Skeletal muscle cell (primary cell): ENCODE measurements at regions not wholly inside any gene's neighbourhood (a gene's known extent, or its start where the extent isn't known, plus 50 kb on each side); places are given as distances from the start of the nearest gene placed in this dataset.

Source experiments
- DNase-seq: peaks from one replicate; pipeline ENCODE4 v3.0.0-alpha.2; 2010; ENCODE audit warnings: low read depth
- H3K4me3 ChIP-seq: 2 replicates; pipeline ENCODE4 v1.5.1; 2011; ENCODE audit warnings: low read depth, mild to moderate bottlenecking, control low read depth, low read length, moderate library complexity

DNA sequence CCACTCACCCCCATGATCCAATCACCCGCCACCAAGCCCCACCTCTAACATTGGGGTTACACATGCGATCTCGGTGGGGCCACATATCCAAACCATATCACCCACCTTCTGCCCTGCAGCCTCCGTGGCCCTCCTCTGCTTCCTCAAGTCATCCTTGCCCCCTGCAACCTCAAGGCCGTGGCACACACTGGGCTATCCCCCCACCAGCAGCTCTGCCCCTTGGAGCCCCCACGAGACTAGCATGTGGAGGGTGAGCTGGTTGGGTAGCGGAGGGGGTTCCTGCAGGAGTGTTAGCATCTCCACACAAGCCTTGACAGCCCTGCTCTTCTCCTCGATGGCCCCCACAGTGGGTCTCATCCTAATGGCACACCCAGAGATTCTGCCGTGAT lies 100.8 kb downstream of the TOMM20 start:
- no peak overlapping the region for H3K4me3 ChIP-seq
- no peak for DNase-seq

DNA sequence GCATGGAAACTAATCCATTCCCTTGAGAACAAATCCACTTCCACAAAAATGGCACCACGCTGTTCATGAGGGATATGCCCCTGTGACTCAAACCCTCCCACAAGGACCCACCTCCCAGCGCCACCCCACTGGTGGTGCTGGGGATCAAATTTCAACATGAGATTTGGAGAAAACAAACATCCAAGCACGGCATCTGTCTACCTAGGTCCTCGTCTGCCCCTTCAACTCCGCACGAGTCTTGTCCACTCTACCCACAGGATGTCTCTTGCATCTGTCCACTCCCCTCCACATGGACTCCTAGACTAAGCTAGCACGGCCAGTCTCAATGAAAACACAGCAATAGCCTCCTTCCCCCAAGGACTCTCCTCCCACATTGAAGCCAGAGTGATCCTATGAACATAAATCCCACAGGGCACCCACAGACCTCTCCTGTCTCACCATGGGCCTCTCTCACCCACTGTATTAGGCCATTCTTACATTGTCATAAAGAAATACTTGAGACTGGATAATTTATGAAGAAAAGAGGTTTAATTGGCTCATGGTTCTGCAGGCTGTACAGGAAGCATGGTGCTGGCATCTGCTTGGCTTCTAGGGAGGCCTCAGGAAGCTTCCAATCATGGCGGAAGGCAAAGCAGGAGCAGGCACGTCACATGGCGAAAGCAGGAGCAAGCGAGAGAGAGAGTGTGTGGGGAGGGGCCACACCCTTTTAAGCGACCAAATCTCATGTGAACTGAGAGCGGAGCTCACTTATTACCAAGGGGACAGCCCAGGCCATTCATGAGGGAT lies 101.4 kb downstream of the TOMM20 start:
- DNase-seq = no peak

DNA sequence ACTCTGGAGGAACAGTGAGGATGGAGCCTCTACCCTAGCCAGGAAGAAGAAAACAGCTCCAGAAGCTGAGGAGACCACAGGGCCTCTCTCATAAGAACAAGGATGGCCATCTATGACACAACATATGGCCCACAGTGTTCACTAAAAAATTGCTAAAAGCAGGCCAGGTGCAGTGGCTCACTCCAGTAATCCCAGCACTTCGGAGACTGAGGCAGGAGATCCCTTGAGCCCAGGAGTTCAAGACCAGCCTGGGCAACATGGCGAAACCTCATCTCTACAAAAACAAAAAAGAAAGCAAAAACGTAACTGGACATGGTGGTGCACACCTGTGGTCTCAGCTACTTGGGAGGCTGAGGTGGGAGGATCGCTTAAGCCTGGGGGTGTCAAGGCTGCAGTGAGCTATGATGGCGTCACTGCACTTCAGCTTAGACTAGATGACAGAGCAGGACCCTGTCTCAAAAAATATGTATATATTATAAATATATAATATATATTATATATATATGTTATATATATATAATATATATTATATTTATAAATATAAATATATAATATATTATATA lies 103.1 kb downstream of the TOMM20 start:
- H3K4me3 ChIP-seq = no peak overlapping the region
- DNase-seq = no peak

More for the DNA sequence above, 101.4 kb downstream of the TOMM20 start:
- no peak overlapping the region for H3K4me3 ChIP-seq

DNA sequence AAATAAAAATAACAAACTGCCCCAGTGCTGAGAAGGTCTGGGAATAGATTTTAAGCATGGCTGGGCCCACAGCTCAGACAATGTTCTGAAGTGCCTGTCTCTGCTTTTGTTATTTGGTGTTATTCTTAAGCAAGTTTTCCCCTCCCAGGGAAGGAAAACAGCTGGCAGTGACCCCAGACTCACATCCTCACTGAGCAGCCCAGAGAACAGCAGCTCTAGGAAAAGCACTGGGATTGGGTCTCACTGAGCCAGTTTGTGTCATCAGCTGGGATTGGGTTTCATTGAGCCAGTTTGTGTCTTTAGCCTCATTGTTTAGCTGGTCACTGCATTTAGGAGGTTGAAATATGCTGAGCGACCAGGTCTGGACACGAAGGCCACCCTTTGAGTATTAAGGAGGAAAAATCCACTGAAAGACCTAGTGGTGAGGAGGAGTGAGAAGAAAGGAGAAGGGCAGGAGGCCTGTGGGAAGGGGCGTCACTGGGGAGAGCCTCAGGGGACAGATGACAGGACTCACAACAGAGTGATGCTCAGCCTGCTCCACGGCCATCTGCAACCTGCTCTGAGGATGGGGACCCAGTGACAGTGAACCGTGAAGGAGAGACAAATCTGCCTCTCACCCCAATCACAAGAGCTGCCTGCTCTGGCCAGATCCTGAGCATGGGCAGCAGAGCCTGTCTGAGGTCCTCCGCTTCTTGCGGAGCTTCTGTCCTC lies 103.8 kb downstream of the TOMM20 start:
- no peak for DNase-seq
- H3K4me3 ChIP-seq = no peak overlapping the region

DNA sequence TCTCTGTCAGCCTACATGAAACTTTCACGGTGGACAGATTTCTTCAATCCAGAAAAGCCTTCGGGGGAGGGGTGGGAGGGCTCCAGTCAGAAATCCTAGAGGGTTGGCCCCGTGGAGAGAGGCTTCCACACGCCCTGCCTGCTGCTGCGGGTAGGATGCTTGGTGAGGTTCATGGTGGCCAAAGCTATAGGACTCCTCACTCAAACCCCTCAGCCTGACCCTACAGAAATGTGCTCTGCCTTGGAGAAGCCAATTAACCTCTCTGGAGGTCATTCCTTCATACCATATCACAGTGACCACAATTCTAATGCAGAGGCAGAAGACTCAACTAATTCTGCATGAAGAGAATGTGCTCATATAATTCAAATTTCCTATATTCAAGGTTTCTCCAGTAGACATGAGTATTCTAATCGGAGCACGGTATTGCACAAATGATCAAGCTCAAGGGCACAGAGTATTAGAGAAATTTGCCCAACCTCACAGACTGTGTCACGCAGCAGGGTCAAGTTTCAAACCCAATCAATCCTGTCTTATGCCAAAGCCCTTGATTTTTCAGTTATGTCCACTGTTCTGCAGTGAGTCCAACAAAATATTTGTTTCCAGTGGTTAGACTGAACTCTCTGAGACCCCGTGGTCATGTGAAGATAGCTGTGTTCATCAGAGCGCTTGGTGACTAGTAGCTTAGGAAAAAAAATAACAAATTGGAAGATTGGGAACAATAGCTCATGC lies 104.8 kb downstream of the TOMM20 start:
- DNase-seq = no peak

DNA sequence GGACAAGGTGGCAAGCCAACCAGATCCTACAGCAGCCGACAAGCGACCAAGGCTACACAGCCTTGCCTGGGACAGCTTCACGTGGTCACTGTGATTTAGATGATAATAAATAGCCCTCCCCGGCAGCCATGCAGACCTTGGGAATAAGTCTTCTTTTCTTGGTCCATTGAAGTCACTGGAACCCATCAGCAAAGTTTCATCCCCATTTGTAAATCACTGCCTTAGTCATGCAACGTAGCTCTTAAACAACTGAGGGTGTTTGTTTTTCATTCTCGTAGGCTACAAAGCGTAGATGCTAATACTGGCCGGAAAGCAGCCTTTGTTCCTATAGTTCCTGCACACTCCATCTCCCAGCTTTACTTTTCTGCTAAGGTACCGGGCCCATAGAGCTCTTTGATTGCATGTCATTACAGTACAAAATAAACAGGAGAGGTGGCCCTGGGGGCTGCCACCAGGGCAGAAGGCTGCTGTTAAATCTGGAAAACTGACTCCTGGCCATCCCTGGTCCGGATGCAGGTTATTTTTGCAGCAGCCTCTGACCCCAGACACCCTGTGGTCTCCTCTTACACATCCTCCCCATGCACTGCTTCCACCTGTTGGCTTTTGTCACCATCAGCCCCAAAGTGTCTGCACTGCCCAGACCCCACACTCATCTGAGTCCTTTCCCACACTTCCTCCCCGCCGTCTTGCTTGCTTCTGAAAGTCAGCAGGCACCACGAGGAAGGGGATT lies 105.5 kb downstream of the TOMM20 start:
- DNase-seq = no peak
- no peak overlapping the region for H3K4me3 ChIP-seq

More for the DNA sequence above, 104.8 kb downstream of the TOMM20 start:
- no peak overlapping the region for H3K4me3 ChIP-seq

DNA sequence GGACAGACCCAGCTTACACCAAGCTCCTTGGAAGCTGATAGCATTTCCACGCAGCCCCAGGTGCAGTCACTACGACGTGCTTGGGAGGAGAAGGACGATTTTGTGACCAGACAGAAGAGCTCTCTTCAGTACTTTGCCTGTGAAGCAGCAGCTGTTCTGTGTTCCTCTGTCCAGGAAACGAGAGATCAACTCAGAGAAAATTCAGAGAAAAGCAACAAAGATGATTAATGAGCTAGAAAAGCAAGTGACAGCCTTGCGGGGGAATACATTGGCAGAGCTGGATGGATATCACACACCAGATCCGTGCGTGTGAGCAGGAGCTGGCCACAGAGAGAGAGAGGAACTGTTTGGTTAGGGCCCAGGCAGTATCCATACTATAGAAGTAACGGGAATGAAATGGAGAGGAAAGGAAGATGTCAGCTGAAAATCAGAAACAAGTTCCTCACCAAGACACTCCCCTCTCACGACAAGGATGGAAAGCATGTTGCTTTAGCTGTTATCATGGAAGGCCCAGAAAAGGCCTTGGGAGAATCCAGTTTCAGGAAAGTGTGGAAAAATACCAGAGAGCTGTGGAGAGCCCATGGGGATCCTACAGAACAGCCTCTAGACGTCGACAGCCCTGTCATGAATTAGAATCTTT lies 106.2 kb downstream of the TOMM20 start:
- H3K4me3 ChIP-seq = no peak overlapping the region
- DNase-seq = no peak

DNA sequence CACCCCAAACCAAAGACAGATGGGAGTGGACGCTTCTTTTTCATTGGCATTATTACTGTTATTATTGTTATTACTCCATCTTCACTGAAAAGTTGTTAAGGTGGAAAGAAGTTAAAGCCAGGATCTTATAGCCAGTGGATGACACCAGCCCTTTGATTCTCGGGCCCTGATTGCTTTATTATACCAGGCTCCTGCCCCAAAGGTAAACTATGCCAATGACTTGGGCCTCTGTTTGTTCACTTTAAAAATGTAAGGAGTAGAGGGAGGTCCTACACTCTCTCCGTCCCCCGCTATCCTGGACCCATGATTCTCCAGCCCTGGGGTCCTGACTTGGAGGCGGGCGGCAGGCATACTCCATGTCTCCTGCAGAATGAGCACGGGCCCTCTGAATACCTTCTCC lies 106.8 kb downstream of the TOMM20 start:
- no peak for DNase-seq
- no peak overlapping the region for H3K4me3 ChIP-seq

DNA sequence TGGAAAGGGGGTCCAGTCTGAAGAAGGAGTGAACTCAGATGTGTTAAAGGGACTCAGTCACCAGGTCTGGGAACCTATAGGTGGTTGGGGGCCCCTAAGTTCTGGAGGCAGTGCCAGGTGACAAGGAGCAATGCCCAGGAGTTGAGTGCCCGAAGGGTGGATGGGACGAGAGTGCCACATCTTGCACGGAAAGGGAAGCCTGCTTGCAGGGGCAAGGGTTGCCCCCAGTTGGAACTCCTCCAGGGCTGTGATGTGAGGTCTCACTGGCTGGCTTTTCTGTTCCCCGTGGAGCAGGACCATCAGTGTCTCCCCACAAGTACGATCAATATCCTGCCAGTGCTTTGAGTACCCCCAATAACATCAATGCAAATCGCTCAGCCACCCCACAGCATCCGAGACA lies 107.3 kb downstream of the TOMM20 start:
- no peak overlapping the region for H3K4me3 ChIP-seq
- no peak for DNase-seq

DNA sequence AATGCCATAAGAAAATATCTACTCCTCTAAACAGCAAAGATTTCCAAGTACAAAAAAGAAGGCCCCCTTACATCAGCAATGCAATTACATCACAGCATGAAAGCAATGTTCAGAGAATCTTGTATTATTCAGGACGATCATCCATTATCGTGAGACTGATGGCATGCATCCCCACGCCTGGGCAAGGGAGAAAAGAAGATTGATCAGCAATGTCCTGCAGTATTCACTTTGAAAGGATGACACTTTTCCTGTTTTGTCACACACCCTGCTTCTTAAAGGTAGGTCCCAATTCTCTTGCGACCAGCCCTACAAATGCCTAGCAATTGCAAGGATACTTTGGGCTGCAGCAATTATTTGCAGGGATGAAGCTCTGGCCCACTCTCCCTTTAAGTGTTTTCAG lies 108.7 kb downstream of the TOMM20 start:
- no peak overlapping the region for H3K4me3 ChIP-seq
- no peak for DNase-seq

DNA sequence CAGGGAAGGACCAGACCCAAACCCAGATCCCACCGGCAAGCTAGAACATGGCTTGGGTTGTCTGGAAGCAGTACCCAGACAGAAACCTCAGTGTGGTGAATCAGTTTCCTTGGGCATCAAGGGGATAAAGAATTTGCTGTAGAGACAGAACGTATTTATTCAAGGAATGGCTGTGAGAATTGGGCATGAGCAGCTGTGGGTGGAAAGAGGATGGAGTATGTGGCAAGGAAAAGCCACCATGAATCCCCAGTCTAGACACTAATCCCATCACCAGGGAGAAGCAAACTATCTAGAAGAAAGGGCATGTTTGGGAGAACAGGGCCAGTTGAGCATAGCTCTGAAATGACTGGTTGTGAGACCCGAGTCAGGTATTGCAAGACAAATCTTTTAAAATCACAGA lies 109.2 kb downstream of the TOMM20 start:
- H3K4me3 ChIP-seq = no peak overlapping the region
- no peak for DNase-seq

DNA sequence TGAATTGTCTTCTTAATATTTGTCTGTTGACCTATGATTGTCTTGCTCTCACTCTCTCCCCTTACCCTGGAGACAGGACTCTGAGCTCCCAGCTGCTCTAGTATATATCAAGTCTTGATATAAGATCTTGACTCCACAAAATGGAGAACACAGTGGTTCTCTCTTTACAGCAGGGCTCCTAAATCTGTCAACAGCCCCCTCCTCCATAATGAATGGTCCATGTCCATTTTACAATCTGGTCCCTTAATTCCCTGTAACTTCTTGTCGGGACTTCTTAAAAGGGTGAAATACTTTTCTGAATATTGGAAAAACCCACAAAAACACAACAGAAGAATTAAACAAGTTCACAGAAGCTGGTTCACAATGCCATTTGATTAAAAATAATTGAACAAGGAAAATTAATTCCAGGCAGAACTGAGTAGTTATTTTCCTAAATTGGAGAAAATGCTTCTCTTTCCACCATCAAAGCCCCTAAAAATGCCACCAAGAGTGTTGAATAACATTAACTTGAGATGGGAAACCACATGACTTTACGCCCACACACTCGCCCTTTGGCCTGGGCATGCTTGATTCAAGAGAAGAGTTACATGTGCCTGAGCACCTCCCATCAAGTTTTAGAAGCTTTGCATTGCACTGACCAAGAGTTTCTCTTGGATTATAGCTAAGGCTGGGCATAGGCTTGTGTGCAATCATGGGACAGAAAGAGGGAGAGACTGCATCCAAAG lies 109.8 kb downstream of the TOMM20 start:
- DNase-seq = no peak
- H3K4me3 ChIP-seq = no peak overlapping the region

DNA sequence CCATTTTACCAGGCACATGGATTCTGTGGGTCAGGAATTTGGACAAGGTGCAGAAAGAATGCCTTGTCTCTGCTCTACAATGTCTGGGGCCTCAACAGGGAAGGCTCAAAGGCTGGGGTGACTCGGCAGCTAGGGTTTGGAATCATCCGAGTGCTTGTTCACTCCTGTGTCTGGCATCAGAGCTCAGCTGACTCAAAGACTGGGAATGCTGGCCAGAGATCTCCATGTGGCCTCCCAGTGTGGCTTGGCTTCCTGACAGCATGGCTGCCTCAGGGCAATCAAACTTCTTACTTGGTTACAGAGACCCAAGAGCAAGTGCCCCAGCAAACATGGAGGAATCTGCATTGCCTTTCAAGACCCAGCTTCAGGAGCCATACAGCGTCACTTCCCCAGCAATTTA lies 110.5 kb downstream of the TOMM20 start:
- DNase-seq = peak; percentile 86
- H3K4me3 ChIP-seq = no peak overlapping the region

DNA sequence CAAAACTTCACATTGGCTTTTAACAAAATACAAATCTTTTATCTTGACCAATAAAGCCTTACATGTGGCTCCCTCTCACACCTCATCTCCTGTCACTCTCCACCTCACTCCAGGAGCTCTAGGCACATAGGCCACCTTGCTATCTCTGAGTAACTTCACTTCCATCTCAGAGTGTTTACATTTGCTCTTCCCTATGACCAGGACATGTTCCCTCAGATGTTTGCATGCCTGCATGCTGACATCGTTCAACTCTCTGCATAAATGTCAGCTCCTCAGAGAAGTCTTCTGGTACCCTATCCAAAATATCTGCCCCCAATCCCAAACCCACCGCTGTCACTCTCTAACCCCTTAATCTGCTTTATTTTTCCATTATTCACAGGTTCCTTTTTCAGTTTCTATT lies 110.9 kb downstream of the TOMM20 start:
- no peak overlapping the region for H3K4me3 ChIP-seq
- DNase-seq = no peak

DNA sequence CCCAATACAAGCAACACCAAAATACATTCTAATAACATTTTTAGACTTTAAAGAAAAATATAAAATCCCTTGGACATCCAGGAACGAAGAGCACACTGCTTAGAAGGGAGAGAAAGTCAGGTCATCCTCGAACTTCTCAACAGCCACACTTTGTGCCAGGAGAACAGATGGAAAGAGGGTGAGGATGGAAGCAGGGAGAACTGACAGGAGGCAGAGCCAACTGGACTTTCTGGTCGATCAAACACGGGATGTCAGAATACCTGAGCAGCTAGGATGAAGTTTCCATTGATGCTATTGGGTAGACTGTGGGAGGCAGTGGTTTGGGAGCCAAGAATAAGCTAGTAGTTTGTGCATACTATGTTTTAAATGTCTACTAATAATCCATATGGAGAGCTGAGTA lies 111.4 kb downstream of the TOMM20 start:
- no peak for DNase-seq
- H3K4me3 ChIP-seq = no peak overlapping the region

DNA sequence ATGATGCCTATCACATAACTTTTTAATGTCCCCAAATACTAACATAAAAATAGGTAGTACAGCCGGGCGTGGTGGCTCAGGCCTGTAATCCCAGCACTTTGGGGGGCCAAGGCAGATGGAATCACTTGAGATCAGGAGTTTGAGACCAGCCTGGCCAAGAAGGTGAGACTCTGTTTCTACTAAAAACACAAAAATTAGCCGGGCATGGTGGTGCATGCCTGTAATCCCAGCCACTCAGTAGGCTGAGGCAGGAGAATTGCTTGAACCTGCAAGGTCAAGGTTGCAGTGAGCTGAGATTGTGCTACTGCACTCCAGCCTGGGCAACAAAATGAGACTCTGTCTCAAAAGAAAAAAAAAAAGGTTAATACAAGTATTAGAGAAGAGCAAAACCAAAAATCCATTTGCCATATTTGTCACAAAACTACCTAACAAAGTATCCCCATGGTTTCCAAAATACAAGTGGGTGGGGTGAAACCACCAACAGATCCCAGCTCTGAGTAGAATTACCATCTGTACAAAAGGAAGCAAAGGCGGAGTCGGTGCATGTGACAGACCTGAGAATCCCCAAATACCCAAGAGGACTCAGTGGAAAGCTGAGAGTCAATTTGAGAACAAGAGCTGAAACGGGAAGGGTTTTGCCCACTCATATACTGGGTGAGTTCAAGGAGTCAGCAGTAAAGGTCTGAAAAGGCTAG lies 113.2 kb downstream of the TOMM20 start:
- no peak for DNase-seq

DNA sequence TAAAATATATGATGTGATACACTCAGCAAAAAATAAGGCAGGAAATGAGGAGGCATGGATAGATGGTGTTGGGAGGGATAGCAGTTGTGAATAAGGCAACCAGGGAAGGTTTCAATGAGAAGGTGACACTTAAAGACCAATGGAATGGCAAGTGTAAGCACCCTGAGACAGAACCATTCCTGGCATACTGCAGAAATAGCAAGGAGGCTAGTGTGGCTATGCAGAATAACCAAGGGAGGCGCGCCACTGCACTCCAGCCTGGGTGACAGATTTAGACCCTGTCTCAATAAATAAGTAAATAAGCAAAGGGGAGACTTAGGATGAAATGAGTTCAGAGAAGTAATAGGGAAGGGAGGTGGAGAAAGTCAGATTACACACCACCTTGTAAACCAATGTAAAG lies 113.9 kb downstream of the TOMM20 start:
- no peak for DNase-seq
- H3K4me3 ChIP-seq = no peak overlapping the region

More for the DNA sequence above, 113.2 kb downstream of the TOMM20 start:
- no peak overlapping the region for H3K4me3 ChIP-seq

DNA sequence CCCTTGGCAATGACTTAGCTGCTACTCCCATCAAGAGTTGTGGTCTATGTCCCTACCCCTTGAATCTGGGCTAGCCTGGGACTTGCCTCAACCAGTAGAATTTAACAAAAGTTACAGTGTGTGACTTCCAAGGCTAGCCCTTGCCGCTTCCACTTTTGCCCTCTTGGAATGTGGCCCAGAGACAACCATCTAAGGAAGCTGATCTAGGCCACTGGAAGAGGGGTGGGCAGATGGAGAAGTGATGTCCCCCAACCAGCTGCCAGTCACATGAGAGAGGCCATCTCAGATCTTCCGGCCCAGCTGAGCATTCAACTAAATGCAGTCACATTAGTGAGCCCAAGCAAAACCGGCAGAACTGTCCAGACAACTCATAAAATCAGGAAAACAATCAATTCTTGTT lies 115.1 kb downstream of the TOMM20 start:
- DNase-seq = no peak

More for the DNA sequence above, 115.1 kb downstream of the TOMM20 start:
- H3K4me3 ChIP-seq = no peak overlapping the region
